MM.1S (cell line): ENCODE measurements at regions not wholly inside any gene's neighbourhood (a gene's known extent, or its start where the extent isn't known, plus 50 kb on each side); places are given as distances from the start of the nearest gene placed in this dataset.

ENCODE experiments used
- EZH2phosphoT487 ChIP-seq: fragments of 300-600 bp; sonication (generic); IDR thresholded peaks from 2 replicates; pipeline ENCODE4 v1.6.1; 2018; ENCODE audit warnings: antibody characterized with exemption, low read length
- TF ChIP-seq, protein P1 (sequence below): fragments of 300-600 bp; sonication (generic); IDR thresholded peaks from 2 replicates; pipeline ENCODE4 v1.5.1; 2016; ENCODE audit warnings: antibody characterized with exemption, low read length, mixed read lengths

DNA sequence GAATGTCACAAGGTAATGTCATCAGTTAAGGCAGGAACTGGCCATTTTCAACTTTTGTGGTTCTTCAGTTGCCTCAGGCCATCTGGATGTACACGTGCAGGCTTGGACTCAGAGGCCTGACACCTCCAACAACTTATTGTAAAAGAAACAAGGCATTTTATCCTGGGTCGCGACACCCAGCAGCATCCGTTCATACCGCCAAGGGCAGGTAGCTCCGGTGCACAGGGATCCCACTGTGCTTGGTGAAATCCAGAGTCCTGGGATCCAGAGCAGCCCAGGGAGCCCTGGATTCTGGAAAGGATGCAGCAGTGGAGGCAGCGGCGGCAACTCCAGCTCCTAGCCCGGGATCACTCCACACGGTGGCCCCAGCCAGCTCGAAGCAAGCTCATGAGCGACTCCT is 380.9 kb upstream of the STXBP6 start:
- TF ChIP-seq, protein P1, sequence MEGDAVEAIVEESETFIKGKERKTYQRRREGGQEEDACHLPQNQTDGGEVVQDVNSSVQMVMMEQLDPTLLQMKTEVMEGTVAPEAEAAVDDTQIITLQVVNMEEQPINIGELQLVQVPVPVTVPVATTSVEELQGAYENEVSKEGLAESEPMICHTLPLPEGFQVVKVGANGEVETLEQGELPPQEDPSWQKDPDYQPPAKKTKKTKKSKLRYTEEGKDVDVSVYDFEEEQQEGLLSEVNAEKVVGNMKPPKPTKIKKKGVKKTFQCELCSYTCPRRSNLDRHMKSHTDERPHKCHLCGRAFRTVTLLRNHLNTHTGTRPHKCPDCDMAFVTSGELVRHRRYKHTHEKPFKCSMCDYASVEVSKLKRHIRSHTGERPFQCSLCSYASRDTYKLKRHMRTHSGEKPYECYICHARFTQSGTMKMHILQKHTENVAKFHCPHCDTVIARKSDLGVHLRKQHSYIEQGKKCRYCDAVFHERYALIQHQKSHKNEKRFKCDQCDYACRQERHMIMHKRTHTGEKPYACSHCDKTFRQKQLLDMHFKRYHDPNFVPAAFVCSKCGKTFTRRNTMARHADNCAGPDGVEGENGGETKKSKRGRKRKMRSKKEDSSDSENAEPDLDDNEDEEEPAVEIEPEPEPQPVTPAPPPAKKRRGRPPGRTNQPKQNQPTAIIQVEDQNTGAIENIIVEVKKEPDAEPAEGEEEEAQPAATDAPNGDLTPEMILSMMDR: no peak
- no peak for TF ChIP-seq EZH2phosphoT487
